ENCODE measurements at regions not wholly inside any gene's neighbourhood (a gene's known extent, or its start where the extent isn't known, plus 50 kb on each side); places are given as distances from the start of the nearest gene placed in this dataset.

GRCh38 chr2:18273205-18273604, 287.2 kb downstream of the RDH14 start:
- in situ Hi-C loops (cut with MboI), result no loop called here
- H3K4me2 ChIP-seq (ENCODE audit: control insufficient read depth, insufficient read depth), result no peak overlapping the region
- intact Hi-C loops (cut with micrococcal nuclease; ENCODE audit: unreplicated experiment), result no loop called here
- H3K9ac ChIP-seq (ENCODE audit: control insufficient read depth, insufficient read depth, low read length), result no peak overlapping the region
- H4K20me1 ChIP-seq (ENCODE audit: control insufficient read depth, insufficient read depth), result no peaks in the 10 kb centered on the region; the same call in 1 of the 2 replicates
- no peak overlapping the region for H3K4me3 ChIP-seq
- H2AFZ ChIP-seq (ENCODE audit: control insufficient read depth, low read depth, low read length), result no peak overlapping the region
- H3K4me1 ChIP-seq (ENCODE audit: control insufficient read depth, insufficient read depth, low read length), result no peaks in the 10 kb centered on the region
- CTCF ChIA-PET, result no interaction called here
- ATAC-seq (no peak), FAIRE-seq (no peak), DNase-seq (ENCODE audit: low read depth, low spot score) (no peak)
- no peak overlapping the region for H3K27ac ChIP-seq (ENCODE audit: control insufficient read depth, insufficient read depth)
- BruUV-seq (replicated peaks), result no TSS peak
- TF ChIP-seq ZBTB33 (IDR thresholded peaks at IDR 0.05), result no peak
- TF ChIP-seq CEBPB (IDR thresholded peaks at IDR 0.05; ENCODE audit: borderline replicate concordance in 1 of 2, low read depth in 2 of 2, low read length in 2 of 2), result no peak
- TF ChIP-seq ESRRA (IDR thresholded peaks at IDR 0.05; ENCODE audit: low read length), result no peak
- TF ChIP-seq ZBTB4 (CRISPR knock-in tag; IDR thresholded peaks at IDR 0.05), result no peak
- no peak for TF ChIP-seq EP300 (IDR thresholded peaks at IDR 0.05; ENCODE audit: borderline replicate concordance in 1 of 2, control insufficient read depth in 1 of 2, low read depth in 2 of 2, low read length in 2 of 2)
- TF ChIP-seq ZBTB40 (IDR thresholded peaks at IDR 0.05; ENCODE audit: borderline replicate concordance), result no peak
- no peak for TF ChIP-seq ZNF592 (IDR thresholded peaks at IDR 0.05)
- TF ChIP-seq NR2F1 (conservative IDR thresholded peaks at IDR 0.05), result no peak
- no peak for TF ChIP-seq JUND (IDR thresholded peaks at IDR 0.05; ENCODE audit: low read depth, low read length)
- TF ChIP-seq YBX1 (IDR thresholded peaks at IDR 0.05), result no peak
- no peak for TF ChIP-seq SMAD5 (IDR thresholded peaks at IDR 0.05; ENCODE audit: low read depth)
- POLR2A ChIA-PET, result no interaction called here
- SMC1A ChIA-PET (ENCODE audit: uncharacterized antibody, unreplicated experiment), result no interaction called here
- RAD21 ChIA-PET (ENCODE audit: unreplicated experiment), result no interaction called here
- H3K9me3 ChIP-seq (replicated peaks; ENCODE audit: control insufficient read depth, insufficient read depth, low read length), result no peaks in the 10 kb centered on the region
- H3K36me3 ChIP-seq (ENCODE audit: control insufficient read depth in 2 of 2, insufficient read depth in 2 of 2, low read length in 1 of 2), result no peaks in the 10 kb centered on the region
- no peaks in the 10 kb centered on the region for H3K27me3 ChIP-seq (replicated peaks in 1 of 2; ENCODE audit: control insufficient read depth in 2 of 2, insufficient read depth in 2 of 2, low read length in 1 of 2)
- H3K79me2 ChIP-seq (ENCODE audit: control insufficient read depth, insufficient read depth, low read length), result no peaks in the 10 kb centered on the region
